Naive thymus-derived CD4-positive, alpha-beta T cell (primary cell): ENCODE measurements at regions not wholly inside any gene's neighbourhood (a gene's known extent, or its start where the extent isn't known, plus 50 kb on each side); places are given as distances from the start of the nearest gene placed in this dataset.
"Not testable (repeated sequence)": the region's sequence is repeated elsewhere in the genome, so short reads cannot be mapped to it uniquely, and the experiment has no call there.

ENCODE experiments used
- ATAC-seq: fragments of 150-1000 bp; cut with Tn5 transposase; 2 replicates; pipeline ENCODE4 v1.10.0; 2021; ENCODE audit warnings: mild to moderate bottlenecking, moderate library complexity
- CTCF ChIA-PET: fragments of 350-600 bp; sonication (Branson Sonifier 250); formaldehyde crosslinking; loops from one replicate; lab custom pipeline; 2021; ENCODE audit warnings: antibody characterized with exemption; lab: Charles Lee
- POLR2A ChIA-PET: fragments of 350-600 bp; sonication (Branson Sonifier 250); formaldehyde crosslinking; loops from one replicate; lab custom pipeline; 2021; ENCODE audit warnings: antibody characterized with exemption, inconsistent platforms; lab: Charles Lee
- DNase-seq, 9 donors: peaks; one replicate each; pipeline versions ENCODE4 v3.0.0 to v3.0.0-alpha.2; 2020 to 2022; ENCODE audit warnings: mixed read lengths in 1 of 9
- H3K27ac ChIP-seq: one replicate; pipeline ENCODE4 v1.7.0; 2013; ENCODE audit warnings: mild to moderate bottlenecking, low read depth, low read length, moderate library complexity
- H3K27me3 ChIP-seq, 2 donors: one replicate each; pipeline ENCODE4 v1.7.0; 2013; ENCODE audit warnings: low read length in 2 of 2, mild to moderate bottlenecking in 2 of 2, moderate library complexity in 2 of 2; ENCODE audit not compliant: control insufficient read depth in 2 of 2, insufficient read depth in 2 of 2
- H3K36me3 ChIP-seq, 3 experiments: 1 replicate in 2 of 3; 2 replicates in 1 of 3; pipeline ENCODE4 v1.7.0; 2013; ENCODE audit warnings: low read length in 3 of 3, mild to moderate bottlenecking in 3 of 3, moderate library complexity in 1 of 3; ENCODE audit not compliant: insufficient read depth in 3 of 3, control insufficient read depth in 2 of 3
- H3K4me1 ChIP-seq, 2 donors: one replicate each; pipeline ENCODE4 v1.7.0; 2013; ENCODE audit warnings: low read length in 2 of 2, mild to moderate bottlenecking in 2 of 2, moderate library complexity in 1 of 2; ENCODE audit not compliant: control insufficient read depth in 2 of 2, insufficient read depth in 2 of 2
- H3K4me3 ChIP-seq: 2 replicates; pipeline ENCODE4 v1.7.0; 2013; ENCODE audit warnings: mild to moderate bottlenecking, low read length
- H3K9me3 ChIP-seq, 3 experiments: 1 replicate in 2 of 3; 2 replicates in 1 of 3; pipeline ENCODE4 v1.7.0; 2013; ENCODE audit warnings: low read length in 3 of 3; ENCODE audit not compliant: control insufficient read depth in 2 of 3
- H3K27ac Mint-ChIP-seq, 9 donors: one replicate each; pipeline ENCODE4 v1.8.0; 2020 to 2022; ENCODE audit warnings: mixed read lengths in 9 of 9, mild to moderate bottlenecking in 8 of 9, moderate library complexity in 5 of 9, inconsistent platforms in 2 of 9
- H3K27me3 Mint-ChIP-seq, 5 donors: one replicate each; pipeline ENCODE4 v1.8.0; 2021 to 2022; ENCODE audit warnings: mixed read lengths in 5 of 5, mild to moderate bottlenecking in 1 of 5
- H3K36me3 Mint-ChIP-seq, 5 donors: one replicate each; pipeline ENCODE4 v1.8.0; 2020 to 2022; ENCODE audit warnings: mixed read lengths in 5 of 5, mild to moderate bottlenecking in 3 of 5, inconsistent platforms in 1 of 5
- H3K4me1 Mint-ChIP-seq, 7 donors: one replicate each; pipeline ENCODE4 v1.8.0; 2020 to 2022; ENCODE audit warnings: mixed read lengths in 7 of 7, mild to moderate bottlenecking in 3 of 7, inconsistent platforms in 1 of 7
- H3K4me3 Mint-ChIP-seq, 10 donors: one replicate each; pipeline ENCODE4 v1.8.0; 2020 to 2022; ENCODE audit warnings: mild to moderate bottlenecking in 10 of 10, mixed read lengths in 10 of 10, moderate library complexity in 6 of 10, inconsistent platforms in 2 of 10
- H3K9me3 Mint-ChIP-seq, 11 donors: one replicate each; pipeline ENCODE4 v1.8.0; 2020 to 2022; ENCODE audit warnings: mixed read lengths in 11 of 11, mild to moderate bottlenecking in 4 of 11, inconsistent platforms in 1 of 11, moderate library complexity in 1 of 11
- intact Hi-C, 2 donors: fragments of 100-400 bp; cut with micrococcal nuclease; formaldehyde crosslinking; loops; one replicate each; pipeline ENCODE4 v1.15.1; 2023

DNA sequence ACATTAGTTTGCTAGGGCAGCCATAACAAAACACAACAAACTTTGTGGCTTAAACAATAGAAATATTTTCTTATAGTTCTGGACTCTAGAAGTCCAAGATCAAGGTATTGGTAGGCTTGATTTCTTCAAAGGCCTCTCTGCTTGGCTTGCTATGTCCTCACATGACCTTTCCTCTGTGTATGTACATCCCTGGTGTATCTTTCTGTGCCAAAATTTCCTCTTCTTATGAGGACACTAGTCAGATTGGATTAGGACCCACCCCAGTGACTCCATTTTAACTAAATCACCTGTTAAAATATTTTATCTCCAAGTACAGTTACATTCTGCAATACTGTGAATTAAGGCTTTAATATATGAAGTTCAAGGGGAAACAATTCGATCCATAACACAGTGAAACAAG is 168.9 kb upstream of the CCNH start:
- H3K4me1 Mint-ChIP-seq, result no peaks in the 10 kb centered on the region

GRCh38 chr5:87579678-87580077 is 166.9 kb upstream of the CCNH start:
- no peaks in the 10 kb centered on the region for H3K36me3 ChIP-seq
- POLR2A ChIA-PET, result no interaction called here
- Mint-ChIP-seq H3K27ac (no peak overlapping the region), H3K4me3 (no peak overlapping the region), H3K36me3 (no peaks in the 10 kb centered on the region), H3K9me3 (peaks cover 0 to 7% (median 0%) of the 10 kb centered on the region in 11 donors), H3K27me3 (peaks cover 0 to 5% (median 0%) of the 10 kb centered on the region in 5 donors), H3K4me1 (no peaks in the 10 kb centered on the region)
- no peak for DNase-seq
- no peaks in the 10 kb centered on the region for H3K9me3 ChIP-seq
- CTCF ChIA-PET, result no interaction called here
- no peak overlapping the region for H3K4me3 ChIP-seq
- intact Hi-C loops, result no loop called here
- H3K4me1 ChIP-seq, result no peaks in the 10 kb centered on the region
- no peak overlapping the region for H3K27ac ChIP-seq
- H3K27me3 ChIP-seq, result no peaks in the 10 kb centered on the region
- ATAC-seq, result no peak

More for the DNA sequence above, 168.9 kb upstream of the CCNH start:
- ATAC-seq (no peak), DNase-seq (no peak)
- Histone ChIP-seq H3K9me3 (no peaks in the 10 kb centered on the region), H3K27me3 (no peaks in the 10 kb centered on the region), H3K27ac (no peak overlapping the region), H3K36me3 (no peaks in the 10 kb centered on the region), H3K4me1 (no peaks in the 10 kb centered on the region), H3K4me3 (no peak overlapping the region)
- peaks cover 0 to 7% (median 2%) of the 10 kb centered on the region in 11 donors for H3K9me3 Mint-ChIP-seq
- H3K27ac Mint-ChIP-seq, result no peak overlapping the region
- POLR2A ChIA-PET, result no interaction called here
- H3K36me3 Mint-ChIP-seq, result no peaks in the 10 kb centered on the region
- H3K27me3 Mint-ChIP-seq, result peaks cover 0 to 5% (median 0%) of the 10 kb centered on the region in 5 donors
- CTCF ChIA-PET, result no interaction called here
- no peak overlapping the region for H3K4me3 Mint-ChIP-seq
- intact Hi-C loops, result no loop called here

DNA sequence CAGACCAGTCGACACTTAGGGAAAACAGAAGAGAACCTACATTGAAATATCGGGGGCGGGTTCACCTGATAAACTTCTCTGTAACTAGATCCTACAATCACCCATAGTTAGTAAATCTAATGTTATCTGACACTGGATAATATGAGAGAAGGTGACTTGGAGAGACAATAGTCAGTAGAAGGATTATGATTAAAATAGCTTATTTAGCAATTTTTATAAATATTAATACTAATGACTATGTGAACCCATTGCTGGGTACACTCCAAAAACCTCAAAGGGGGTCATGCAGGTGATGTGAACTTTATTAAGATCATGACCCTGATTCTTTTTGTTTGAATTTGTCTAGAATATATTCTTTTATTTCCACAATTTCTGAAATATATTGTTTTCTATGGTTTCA is 164.1 kb upstream of the CCNH start:
- H3K27me3 ChIP-seq, result no peaks in the 10 kb centered on the region
- no peaks in the 10 kb centered on the region for H3K36me3 Mint-ChIP-seq
- ChIA-PET CTCF (no interaction called here), POLR2A (no interaction called here)
- no peaks in the 10 kb centered on the region for H3K4me1 Mint-ChIP-seq
- H3K4me3 Mint-ChIP-seq, result no peak overlapping the region
- no peak overlapping the region for H3K4me3 ChIP-seq
- intact Hi-C loops, result no loop called here
- H3K27ac Mint-ChIP-seq, result no peak overlapping the region
- H3K4me1 ChIP-seq, result no peaks in the 10 kb centered on the region
- no peaks in the 10 kb centered on the region for H3K36me3 ChIP-seq
- no peak for DNase-seq
- H3K9me3 Mint-ChIP-seq, result no peaks in the 10 kb centered on the region
- ATAC-seq, result no peak
- peaks cover 0 to 5% (median 0%) of the 10 kb centered on the region in 5 donors for H3K27me3 Mint-ChIP-seq
- no peak overlapping the region for H3K27ac ChIP-seq
- no peaks in the 10 kb centered on the region for H3K9me3 ChIP-seq

DNA sequence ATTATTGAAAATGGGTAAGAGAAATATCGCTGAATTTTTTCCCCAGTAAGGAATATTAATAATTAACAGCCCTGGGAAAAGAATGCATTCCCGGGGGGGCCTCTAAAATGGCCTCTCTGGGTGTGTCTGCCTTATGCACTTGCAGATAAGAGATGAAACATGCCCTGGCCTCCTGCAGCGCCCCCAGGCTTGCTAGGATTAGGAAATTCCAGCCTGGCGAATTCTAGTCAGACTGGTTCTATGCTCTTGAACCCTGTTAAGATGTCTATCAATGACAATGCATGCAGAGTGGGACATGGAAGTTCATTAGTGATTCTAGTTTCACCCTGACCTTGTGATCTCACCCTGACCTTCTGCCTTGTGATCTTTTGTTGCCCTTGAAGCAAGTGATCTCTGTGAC is 163.6 kb upstream of the CCNH start:
- POLR2A ChIA-PET, H3K9me3 Mint-ChIP-seq, H3K4me3 Mint-ChIP-seq, H3K27ac Mint-ChIP-seq, H3K36me3 ChIP-seq, H3K27me3 ChIP-seq, ATAC-seq, H3K27me3 Mint-ChIP-seq, intact Hi-C loops, H3K36me3 Mint-ChIP-seq, H3K27ac ChIP-seq, H3K4me3 ChIP-seq, H3K4me1 Mint-ChIP-seq, CTCF ChIA-PET, DNase-seq, H3K9me3 ChIP-seq, H3K4me1 ChIP-seq: not testable (repeated sequence)

DNA sequence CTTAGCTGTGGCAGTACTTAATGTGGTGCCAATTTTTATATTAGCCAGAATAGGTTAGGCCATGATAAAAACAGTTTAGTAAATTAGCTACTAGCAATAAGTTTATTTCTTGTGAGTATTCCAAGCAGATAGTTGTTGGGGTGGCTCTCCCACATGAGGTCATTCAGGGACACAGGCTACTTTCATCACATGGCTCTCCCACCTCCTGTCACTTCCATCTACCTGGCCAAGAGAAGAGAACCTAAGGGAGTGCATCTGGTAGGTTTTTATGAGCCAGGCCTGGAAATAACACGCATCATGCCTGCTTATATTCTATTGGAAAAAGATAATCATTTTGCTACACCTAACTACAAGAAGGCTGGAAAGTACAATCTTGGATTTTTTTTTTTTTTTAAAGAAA is 161.4 kb upstream of the CCNH start:
- no peaks in the 10 kb centered on the region for H3K36me3 ChIP-seq
- H3K27me3 Mint-ChIP-seq, result peaks cover 0 to under 1% (median 0%) of the 10 kb centered on the region in 5 donors

GRCh38 chr5:87572611-87573010 is 159.9 kb upstream of the CCNH start:
- Histone ChIP-seq H3K36me3 (no peaks in the 10 kb centered on the region), H3K27ac (no peak overlapping the region), H3K9me3 (no peaks in the 10 kb centered on the region), H3K27me3 (no peaks in the 10 kb centered on the region), H3K4me1 (no peaks in the 10 kb centered on the region), H3K4me3 (no peak overlapping the region)
- no peak for DNase-seq
- no peak overlapping the region for H3K27ac Mint-ChIP-seq
- H3K4me1 Mint-ChIP-seq, result no peaks in the 10 kb centered on the region
- H3K27me3 Mint-ChIP-seq, result peaks cover 0 to 2% (median 0%) of the 10 kb centered on the region in 5 donors
- no peak for ATAC-seq
- CTCF ChIA-PET, result no interaction called here
- POLR2A ChIA-PET, result no interaction called here
- H3K36me3 Mint-ChIP-seq, result no peaks in the 10 kb centered on the region
- intact Hi-C loops, result no loop called here
- H3K9me3 Mint-ChIP-seq, result no peaks in the 10 kb centered on the region
- H3K4me3 Mint-ChIP-seq, result no peak overlapping the region

More for the DNA sequence above, 161.4 kb upstream of the CCNH start:
- H3K4me3 Mint-ChIP-seq, result no peak overlapping the region
- H3K9me3 Mint-ChIP-seq, result no peaks in the 10 kb centered on the region
- intact Hi-C loops, result no loop called here
- no peaks in the 10 kb centered on the region for H3K27me3 ChIP-seq
- H3K27ac Mint-ChIP-seq, result no peak overlapping the region
- no peaks in the 10 kb centered on the region for H3K4me1 Mint-ChIP-seq
- no peak overlapping the region for H3K4me3 ChIP-seq
- H3K27ac ChIP-seq, result no peak overlapping the region
- ChIA-PET CTCF (no interaction called here), POLR2A (no interaction called here)
- DNase-seq (no peak), ATAC-seq (no peak)
- H3K9me3 ChIP-seq, result no peaks in the 10 kb centered on the region
- H3K36me3 Mint-ChIP-seq, result no peaks in the 10 kb centered on the region
- H3K4me1 ChIP-seq, result no peaks in the 10 kb centered on the region

GRCh38 chr5:87572090-87572489 is 159.4 kb upstream of the CCNH start:
- Histone ChIP-seq H3K4me1 (no peaks in the 10 kb centered on the region), H3K9me3 (no peaks in the 10 kb centered on the region), H3K27ac (no peak overlapping the region), H3K4me3 (no peak overlapping the region), H3K36me3 (no peaks in the 10 kb centered on the region), H3K27me3 (no peaks in the 10 kb centered on the region)
- no peak overlapping the region for H3K27ac Mint-ChIP-seq
- CTCF ChIA-PET, result no interaction called here
- DNase-seq (no peak), ATAC-seq (no peak)
- POLR2A ChIA-PET, result no interaction called here
- no peaks in the 10 kb centered on the region for H3K9me3 Mint-ChIP-seq
- no peaks in the 10 kb centered on the region for H3K36me3 Mint-ChIP-seq
- no peak overlapping the region for H3K4me3 Mint-ChIP-seq
- intact Hi-C loops, result no loop called here
- H3K27me3 Mint-ChIP-seq, result peaks cover 0 to 4% (median 0%) of the 10 kb centered on the region in 5 donors
- no peaks in the 10 kb centered on the region for H3K4me1 Mint-ChIP-seq
